ENCODE measurements at regions not wholly inside any gene's neighbourhood (a gene's known extent, or its start where the extent isn't known, plus 50 kb on each side); places are given as distances from the start of the nearest gene placed in this dataset.

DNA sequence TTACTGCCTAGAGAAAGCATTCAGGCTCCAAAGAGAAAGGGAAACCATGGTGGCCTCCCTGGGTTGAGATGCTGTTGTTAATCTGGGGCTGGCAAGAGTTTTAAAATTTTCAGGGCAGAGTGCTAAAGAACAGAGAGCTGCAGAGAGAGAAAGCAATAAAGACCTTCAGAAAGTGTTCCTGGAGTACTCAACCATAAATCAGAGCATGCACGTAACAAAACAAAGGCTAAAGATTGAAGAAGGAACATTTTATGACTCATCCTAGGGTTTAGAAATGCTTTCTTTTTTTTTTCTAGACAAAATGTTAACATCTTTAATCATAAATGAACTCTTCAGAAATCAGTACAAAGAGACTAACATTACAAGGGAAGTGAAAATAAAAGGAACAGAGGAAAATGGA lies 562.3 kb upstream of the NDST4 start:
- TF ChIP-seq, protein P1, sequence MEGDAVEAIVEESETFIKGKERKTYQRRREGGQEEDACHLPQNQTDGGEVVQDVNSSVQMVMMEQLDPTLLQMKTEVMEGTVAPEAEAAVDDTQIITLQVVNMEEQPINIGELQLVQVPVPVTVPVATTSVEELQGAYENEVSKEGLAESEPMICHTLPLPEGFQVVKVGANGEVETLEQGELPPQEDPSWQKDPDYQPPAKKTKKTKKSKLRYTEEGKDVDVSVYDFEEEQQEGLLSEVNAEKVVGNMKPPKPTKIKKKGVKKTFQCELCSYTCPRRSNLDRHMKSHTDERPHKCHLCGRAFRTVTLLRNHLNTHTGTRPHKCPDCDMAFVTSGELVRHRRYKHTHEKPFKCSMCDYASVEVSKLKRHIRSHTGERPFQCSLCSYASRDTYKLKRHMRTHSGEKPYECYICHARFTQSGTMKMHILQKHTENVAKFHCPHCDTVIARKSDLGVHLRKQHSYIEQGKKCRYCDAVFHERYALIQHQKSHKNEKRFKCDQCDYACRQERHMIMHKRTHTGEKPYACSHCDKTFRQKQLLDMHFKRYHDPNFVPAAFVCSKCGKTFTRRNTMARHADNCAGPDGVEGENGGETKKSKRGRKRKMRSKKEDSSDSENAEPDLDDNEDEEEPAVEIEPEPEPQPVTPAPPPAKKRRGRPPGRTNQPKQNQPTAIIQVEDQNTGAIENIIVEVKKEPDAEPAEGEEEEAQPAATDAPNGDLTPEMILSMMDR (conservative IDR thresholded peaks at IDR 0.05) = no peak
- no peak overlapping the region for H3K27ac ChIP-seq (ENCODE audit: low read depth, low read length)
- 82 to 100% methylated on average over 1 of the region's 1 CpG for WGBS, 2 experiments (ENCODE audit: insufficient coverage in 1 of 2, insufficient read length in 1 of 2)

DNA sequence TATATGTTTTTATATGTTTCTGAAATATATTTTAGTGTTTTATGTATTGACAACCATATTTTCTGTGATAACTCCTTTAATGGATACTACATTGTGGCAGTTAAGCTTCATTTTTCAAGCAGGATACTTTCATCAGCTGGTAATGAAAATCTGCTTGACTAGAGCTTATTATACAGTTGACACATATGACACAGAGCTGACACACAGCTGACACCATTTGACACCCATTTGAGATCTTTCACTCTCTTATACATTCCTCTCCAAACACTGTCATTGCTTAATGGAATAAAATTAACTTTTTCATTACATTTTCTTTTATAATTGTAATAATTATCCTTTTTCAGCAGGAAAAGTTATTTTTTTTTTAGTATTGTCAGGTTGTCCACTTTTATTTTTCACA lies 561.1 kb upstream of the NDST4 start:
- Histone ChIP-seq H3K4me1 (ENCODE audit: control insufficient read depth, insufficient read depth, low read length) (no peaks in the 10 kb centered on the region), H3K36me3 (ENCODE audit: control insufficient read depth, insufficient read depth, low read length) (no peaks in the 10 kb centered on the region), H3K9me3 (ENCODE audit: control insufficient read depth, low read length) (no peaks in the 10 kb centered on the region), H3K9ac (ENCODE audit: extremely low read depth, low read length, poor library complexity, severe bottlenecking) (no peak overlapping the region), H3K27ac (ENCODE audit: low read depth, low read length) (no peak overlapping the region), H3K4me3 (ENCODE audit: low read length) (no peak overlapping the region), H3K27me3 (ENCODE audit: control insufficient read depth, insufficient read depth, low read length, poor library complexity, severe bottlenecking) (no peaks in the 10 kb centered on the region)
- TF ChIP-seq, protein P1 (conservative IDR thresholded peaks at IDR 0.05) = no peak
- Mint-ChIP-seq H3K27ac (no peak overlapping the region), H3K4me1 (no peaks in the 10 kb centered on the region), H3K27me3 (ENCODE audit: insufficient read depth) (no peaks in the 10 kb centered on the region), H3K4me3 (no peak overlapping the region), H3K9me3 (peaks cover 7% of the 10 kb centered on the region), H3K36me3 (ENCODE audit: low read depth) (no peaks in the 10 kb centered on the region)
- DNase-seq = no peak

More for the DNA sequence above, 562.3 kb upstream of the NDST4 start:
- no peak overlapping the region for H3K27ac Mint-ChIP-seq
- Histone ChIP-seq H3K36me3 (ENCODE audit: control insufficient read depth, insufficient read depth, low read length) (no peaks in the 10 kb centered on the region), H3K4me3 (ENCODE audit: low read length) (no peak overlapping the region), H3K4me1 (ENCODE audit: control insufficient read depth, insufficient read depth, low read length) (no peaks in the 10 kb centered on the region), H3K9ac (ENCODE audit: extremely low read depth, low read length, poor library complexity, severe bottlenecking) (no peak overlapping the region), H3K27me3 (ENCODE audit: control insufficient read depth, insufficient read depth, low read length, poor library complexity, severe bottlenecking) (no peaks in the 10 kb centered on the region), H3K9me3 (ENCODE audit: control insufficient read depth, low read length) (no peaks in the 10 kb centered on the region)
- no peaks in the 10 kb centered on the region for H3K36me3 Mint-ChIP-seq (ENCODE audit: low read depth)
- H3K9me3 Mint-ChIP-seq = peaks cover 7% of the 10 kb centered on the region
- no peak overlapping the region for H3K4me3 Mint-ChIP-seq
- H3K27me3 Mint-ChIP-seq (ENCODE audit: insufficient read depth) = no peaks in the 10 kb centered on the region
- no peak for DNase-seq
- H3K4me1 Mint-ChIP-seq = no peaks in the 10 kb centered on the region

DNA sequence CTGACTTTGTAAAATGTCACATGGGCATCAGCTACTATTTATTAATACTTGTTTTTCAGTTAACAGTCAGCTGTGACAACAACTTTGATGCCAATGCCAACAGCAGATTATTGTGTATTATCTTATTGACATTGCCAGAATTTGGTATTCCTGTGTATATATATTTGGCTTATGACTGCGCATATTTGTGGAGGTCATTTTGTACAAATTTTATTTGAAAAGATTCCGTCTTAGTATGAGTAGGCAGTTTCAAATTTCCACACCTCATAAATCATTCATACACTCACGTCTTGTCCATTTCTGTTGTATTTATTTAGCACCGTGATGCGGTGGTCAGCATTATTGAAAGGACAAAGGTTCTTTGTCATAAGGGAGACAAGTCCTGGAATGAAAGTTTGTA lies 558.2 kb upstream of the NDST4 start:
- no peaks in the 10 kb centered on the region for H3K4me1 Mint-ChIP-seq
- H3K27me3 Mint-ChIP-seq (ENCODE audit: insufficient read depth) = no peaks in the 10 kb centered on the region
- H3K27me3 ChIP-seq (ENCODE audit: control insufficient read depth, insufficient read depth, low read length, poor library complexity, severe bottlenecking) = no peaks in the 10 kb centered on the region
- TF ChIP-seq, protein P1 (conservative IDR thresholded peaks at IDR 0.05) = no peak
- no peaks in the 10 kb centered on the region for H3K9me3 ChIP-seq (ENCODE audit: control insufficient read depth, low read length)
- WGBS, 2 experiments (ENCODE audit: insufficient coverage in 1 of 2, insufficient read length in 1 of 2) = 95% methylated on average over 4 of the region's 5 CpGs; no CpG with 5 or more reads in 1 of the 2 experiments
- H3K9ac ChIP-seq (ENCODE audit: extremely low read depth, low read length, poor library complexity, severe bottlenecking) = no peak overlapping the region
- H3K36me3 ChIP-seq (ENCODE audit: control insufficient read depth, insufficient read depth, low read length) = no peaks in the 10 kb centered on the region
- H3K4me3 ChIP-seq (ENCODE audit: low read length) = no peak overlapping the region
- H3K4me3 Mint-ChIP-seq = no peak overlapping the region
- H3K9me3 Mint-ChIP-seq = no peaks in the 10 kb centered on the region
- no peak overlapping the region for H3K27ac Mint-ChIP-seq
- no peaks in the 10 kb centered on the region for H3K4me1 ChIP-seq (ENCODE audit: control insufficient read depth, insufficient read depth, low read length)
- no peak for DNase-seq
- no peaks in the 10 kb centered on the region for H3K36me3 Mint-ChIP-seq (ENCODE audit: low read depth)
- H3K27ac ChIP-seq (ENCODE audit: low read depth, low read length) = no peak overlapping the region

All from endodermal cell (in vitro differentiated cells).